ENCODE measurements at regions not wholly inside any gene's neighbourhood (a gene's known extent, or its start where the extent isn't known, plus 50 kb on each side); places are given as distances from the start of the nearest gene placed in this dataset.
"Not testable (repeated sequence)": the region's sequence is repeated elsewhere in the genome, so short reads cannot be mapped to it uniquely, and the experiment has no call there.

- DNase-seq = peak; percentile 40
These were observed 185.7 kb upstream of the EYA4 start for GRCh38 chr6:133055441-133055966.

- no peak for DNase-seq
These were observed 183.8 kb upstream of the EYA4 start for GRCh38 chr6:133057352-133057751.

- DNase-seq = no peak
These were observed 179.1 kb upstream of the EYA4 start for GRCh38 chr6:133062077-133062476.

GRCh38 chr6:133062696-133063306 lies 178.4 kb upstream of the EYA4 start:
- DNase-seq = no peak

GRCh38 chr6:133067960-133068359 lies 173.2 kb upstream of the EYA4 start:
- DNase-seq = no peak

- DNase-seq = no peak
These were observed 170.6 kb upstream of the EYA4 start for GRCh38 chr6:133070410-133071043.

GRCh38 chr6:133079901-133080300 lies 161.3 kb upstream of the EYA4 start:
- no peak for DNase-seq

- DNase-seq = peak; percentile 90
These were observed 157.7 kb upstream of the EYA4 start for GRCh38 chr6:133083248-133083967.

GRCh38 chr6:133085471-133085870 lies 155.7 kb upstream of the EYA4 start:
- DNase-seq = no peak

GRCh38 chr6:133085896-133086295 lies 155.3 kb upstream of the EYA4 start:
- peak; percentile 28 for DNase-seq

- no peak for DNase-seq
These were observed 152.0 kb upstream of the EYA4 start for GRCh38 chr6:133088931-133089695.

- DNase-seq = no peak
These were observed 149.0 kb upstream of the EYA4 start for GRCh38 chr6:133092199-133092598.

- DNase-seq = peak; percentile 71
These were observed 148.4 kb upstream of the EYA4 start for GRCh38 chr6:133092771-133093170.

- not testable (repeated sequence) for DNase-seq
These were observed 147.9 kb upstream of the EYA4 start for GRCh38 chr6:133093211-133093610.

GRCh38 chr6:133093956-133094355 lies 147.2 kb upstream of the EYA4 start:
- DNase-seq = peak; percentile 51

- DNase-seq = no peak
These were observed 143.9 kb upstream of the EYA4 start for GRCh38 chr6:133097208-133097607.

GRCh38 chr6:133099573-133099972 lies 141.6 kb upstream of the EYA4 start:
- peak; percentile 13 for DNase-seq

GRCh38 chr6:133100865-133101264 lies 140.3 kb upstream of the EYA4 start:
- no peak for DNase-seq

GRCh38 chr6:133101790-133102189 lies 139.4 kb upstream of the EYA4 start:
- no peak for DNase-seq

GRCh38 chr6:133106934-133107333 lies 134.2 kb upstream of the EYA4 start:
- DNase-seq = no peak

- DNase-seq = peak; percentile 25
These were observed 132.7 kb upstream of the EYA4 start for GRCh38 chr6:133108419-133108818.

GRCh38 chr6:133114973-133115372 lies 126.2 kb upstream of the EYA4 start:
- DNase-seq = peak; percentile 30

GRCh38 chr6:133115946-133116345 lies 125.2 kb upstream of the EYA4 start:
- no peak for DNase-seq

All from NCI-H2171 treated with DMSO at 0.1 percent for 48 hours (cell line).